Duodenal mucosa (tissue), 2 donors: ENCODE measurements at regions not wholly inside any gene's neighbourhood (a gene's known extent, or its start where the extent isn't known, plus 50 kb on each side); places are given as distances from the start of the nearest gene placed in this dataset.
"Not testable (repeated sequence)": the region's sequence is repeated elsewhere in the genome, so short reads cannot be mapped to it uniquely, and the experiment has no call there.

ENCODE experiments used
- H3K27ac ChIP-seq: one replicate; pipeline ENCODE4 v1.7.0; 2013; ENCODE audit warnings: low read depth, low read length
- H3K27me3 ChIP-seq, 2 donors: one replicate each; pipeline ENCODE4 v1.7.0; 2013; ENCODE audit warnings: low read length in 2 of 2, control low read depth in 1 of 2; ENCODE audit not compliant: insufficient read depth in 2 of 2, control insufficient read depth in 1 of 2
- H3K36me3 ChIP-seq, 2 donors: one replicate each; pipeline ENCODE4 v1.7.0; 2013; ENCODE audit warnings: low read length in 2 of 2, control low read depth in 1 of 2; ENCODE audit not compliant: insufficient read depth in 2 of 2, control insufficient read depth in 1 of 2
- H3K4me1 ChIP-seq, 2 donors: one replicate each; pipeline ENCODE4 v1.7.0; 2013; ENCODE audit warnings: low read length in 2 of 2, control low read depth in 1 of 2; ENCODE audit not compliant: insufficient read depth in 2 of 2, control insufficient read depth in 1 of 2
- H3K4me3 ChIP-seq, 2 donors: one replicate each; pipeline ENCODE4 v1.7.0; 2013; ENCODE audit warnings: low read length in 2 of 2, low read depth in 1 of 2
- H3K9ac ChIP-seq, 2 donors: one replicate each; pipeline ENCODE4 v1.7.0; 2013; ENCODE audit warnings: low read length in 2 of 2, low read depth in 1 of 2
- H3K9me3 ChIP-seq, 2 donors: one replicate each; pipeline ENCODE4 v1.7.0; 2013; ENCODE audit warnings: low read length in 2 of 2, control low read depth in 1 of 2; ENCODE audit not compliant: control insufficient read depth in 1 of 2

DNA sequence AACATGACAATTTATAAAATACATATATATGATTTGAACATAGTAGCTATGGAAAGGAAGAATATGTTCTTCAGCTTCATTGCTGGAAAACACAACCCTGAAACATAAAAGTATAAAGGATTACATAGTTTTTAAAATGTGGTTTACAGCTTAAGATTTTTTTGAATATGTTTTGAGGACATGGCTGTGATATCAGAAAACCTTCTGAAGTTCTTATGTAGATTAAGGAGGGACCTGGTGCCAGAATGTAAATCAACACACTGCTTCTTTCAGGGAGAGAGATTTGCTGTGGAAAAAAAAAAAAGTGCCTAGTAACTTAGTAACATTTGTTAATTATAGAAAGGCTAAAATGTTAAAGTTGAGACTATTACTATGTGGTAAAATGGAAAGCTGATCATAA, 1261.8 kb downstream of the ADGRL3 start:
- Histone ChIP-seq H3K9me3 (no peaks in the 10 kb centered on the region), H3K36me3 (no peaks in the 10 kb centered on the region)

DNA sequence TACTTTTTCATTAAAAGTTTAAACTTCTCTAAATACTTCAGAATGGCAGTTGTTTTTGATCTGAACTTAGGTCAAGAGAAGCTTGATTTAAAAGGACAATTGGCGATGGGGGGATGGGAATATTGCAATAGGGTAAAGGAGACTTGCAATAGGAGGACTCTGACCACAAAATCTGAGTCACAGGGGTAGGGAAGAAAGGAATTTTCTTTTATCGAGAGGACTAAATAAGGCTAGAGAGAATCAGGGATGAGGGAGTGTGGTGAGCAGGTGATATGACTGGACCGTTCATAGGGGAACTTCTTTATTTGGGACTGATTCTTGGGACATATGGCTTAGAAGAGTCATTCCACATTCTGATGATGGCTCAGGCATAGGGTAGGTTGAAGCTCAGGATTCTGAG, 1260.2 kb downstream of the ADGRL3 start:
- no peaks in the 10 kb centered on the region for H3K36me3 ChIP-seq
- H3K27me3 ChIP-seq, result no peaks in the 10 kb centered on the region
- no peaks in the 10 kb centered on the region for H3K9me3 ChIP-seq
- no peaks in the 10 kb centered on the region for H3K4me1 ChIP-seq
- no peak overlapping the region for H3K4me3 ChIP-seq
- no peak overlapping the region for H3K27ac ChIP-seq
- no peak overlapping the region for H3K9ac ChIP-seq

More for the DNA sequence above, 1261.8 kb downstream of the ADGRL3 start:
- no peaks in the 10 kb centered on the region for H3K4me1 ChIP-seq
- H3K27me3 ChIP-seq, result no peaks in the 10 kb centered on the region
- H3K4me3 ChIP-seq, result no peak overlapping the region
- H3K9ac ChIP-seq, result no peak overlapping the region
- no peak overlapping the region for H3K27ac ChIP-seq

DNA sequence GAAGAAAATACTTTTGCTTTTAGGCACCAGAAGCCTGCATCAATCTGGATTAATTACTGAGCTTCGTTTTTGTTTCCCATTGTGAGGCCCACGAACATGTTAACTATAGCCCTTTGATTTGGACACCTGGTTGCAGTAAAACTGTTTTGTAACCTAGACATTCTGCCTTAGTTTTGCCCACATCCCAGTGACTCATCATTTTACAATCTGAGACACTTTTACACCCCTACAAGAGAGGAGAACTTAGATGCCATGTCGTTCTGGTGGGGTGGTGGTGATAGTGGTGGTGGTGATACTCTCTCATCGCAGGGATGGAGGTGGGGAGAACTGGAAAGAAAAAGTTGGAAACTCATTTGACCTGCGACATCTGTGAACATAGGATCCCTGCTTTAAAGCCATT, 1257.2 kb downstream of the ADGRL3 start:
- Histone ChIP-seq H3K27ac (no peak overlapping the region), H3K36me3 (no peaks in the 10 kb centered on the region), H3K4me3 (no peak overlapping the region), H3K27me3 (no peaks in the 10 kb centered on the region), H3K9ac (no peak overlapping the region), H3K4me1 (no peaks in the 10 kb centered on the region), H3K9me3 (no peaks in the 10 kb centered on the region)

DNA sequence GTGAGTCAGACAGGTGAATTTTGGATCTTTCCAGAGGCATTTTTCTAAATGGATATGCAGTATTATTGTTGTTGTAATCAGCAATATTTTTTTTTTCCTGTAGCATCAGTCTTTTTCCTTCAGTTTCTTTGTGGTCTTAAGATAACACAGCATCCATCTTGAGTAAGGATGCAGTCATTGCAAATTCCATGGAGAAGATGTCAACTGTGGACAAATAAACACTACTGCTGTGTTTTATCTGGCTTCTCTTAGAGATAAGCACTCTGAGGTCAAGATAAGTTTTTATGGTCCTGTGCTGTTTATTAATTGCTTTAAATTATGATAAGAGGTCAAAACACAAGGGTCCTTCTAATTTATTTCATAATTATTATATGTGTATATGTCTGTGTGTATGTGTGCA, 1255.7 kb downstream of the ADGRL3 start:
- H3K27ac ChIP-seq, result no peak overlapping the region
- no peak overlapping the region for H3K9ac ChIP-seq
- no peaks in the 10 kb centered on the region for H3K9me3 ChIP-seq
- H3K4me3 ChIP-seq, result no peak overlapping the region
- no peaks in the 10 kb centered on the region for H3K27me3 ChIP-seq
- no peaks in the 10 kb centered on the region for H3K36me3 ChIP-seq
- H3K4me1 ChIP-seq, result no peaks in the 10 kb centered on the region

DNA sequence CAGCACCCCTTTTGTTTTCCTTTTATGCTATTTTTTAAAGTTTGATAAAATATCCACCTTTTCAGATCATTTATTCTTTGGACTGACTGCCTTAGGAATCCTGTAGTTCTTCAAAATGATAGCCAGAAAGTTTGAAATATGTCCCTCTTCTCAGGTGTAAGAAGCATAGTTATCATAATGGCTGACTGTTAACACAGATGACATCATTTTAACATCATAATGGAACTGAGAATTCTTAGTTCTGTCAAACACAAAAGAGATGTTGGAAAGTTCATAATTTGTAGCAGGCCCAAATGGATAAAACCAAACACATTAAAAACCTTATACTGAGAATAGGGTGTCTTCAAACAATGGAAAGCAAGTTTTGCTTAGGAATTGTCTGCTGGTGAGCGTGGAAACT, 1254.4 kb downstream of the ADGRL3 start:
- Histone ChIP-seq H3K27ac (no peak overlapping the region), H3K36me3 (no peaks in the 10 kb centered on the region), H3K27me3 (no peaks in the 10 kb centered on the region), H3K4me3 (no peak overlapping the region), H3K4me1 (no peaks in the 10 kb centered on the region), H3K9ac (no peak overlapping the region), H3K9me3 (no peaks in the 10 kb centered on the region)

DNA sequence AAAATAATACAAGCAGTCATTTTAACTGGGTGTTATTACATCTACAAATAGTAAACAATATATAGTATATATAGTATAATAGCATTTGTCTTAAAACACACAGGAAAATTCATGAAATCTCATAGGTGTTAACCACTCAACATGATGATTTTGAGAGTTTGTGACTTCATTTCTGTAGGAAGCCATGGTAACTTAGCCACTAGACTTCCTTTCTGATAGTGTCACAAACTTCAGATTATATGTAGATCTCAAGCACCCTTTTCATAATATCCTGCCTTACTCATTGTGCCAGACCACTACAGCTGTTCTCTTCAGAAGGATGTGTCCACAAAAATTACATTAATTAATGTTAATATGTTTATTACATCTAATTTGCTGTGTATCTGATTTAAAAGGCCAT, 1250.6 kb downstream of the ADGRL3 start:
- Histone ChIP-seq H3K9ac (no peak overlapping the region), H3K27me3 (no peaks in the 10 kb centered on the region), H3K9me3 (peaks cover 0 to under 1% of the 10 kb centered on the region in 2 donors), H3K27ac (no peak overlapping the region), H3K36me3 (no peaks in the 10 kb centered on the region), H3K4me1 (no peaks in the 10 kb centered on the region), H3K4me3 (no peak overlapping the region)

DNA sequence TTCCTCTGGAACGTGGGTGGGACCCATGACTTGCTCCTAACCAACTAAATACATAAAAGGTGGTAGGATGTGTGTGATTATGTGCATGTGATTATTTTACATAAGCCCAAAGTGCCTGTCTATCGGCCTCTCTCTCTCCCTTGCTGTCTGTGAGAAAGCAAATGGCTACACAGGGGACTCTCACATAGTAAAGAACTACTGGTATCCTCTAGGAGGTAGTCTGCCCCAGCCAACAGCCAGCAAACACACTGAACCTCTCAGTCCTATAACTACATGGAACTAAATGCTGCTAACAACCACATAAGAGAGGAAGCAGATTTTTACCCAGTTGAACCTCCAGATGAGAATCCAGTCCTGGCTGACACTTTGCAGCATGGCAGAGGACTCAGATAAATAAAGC, 1249.4 kb downstream of the ADGRL3 start:
- no peaks in the 10 kb centered on the region for H3K36me3 ChIP-seq
- no peak overlapping the region for H3K4me3 ChIP-seq
- H3K9ac ChIP-seq, result no peak overlapping the region
- H3K27ac ChIP-seq, result no peak overlapping the region
- no peaks in the 10 kb centered on the region for H3K27me3 ChIP-seq
- peaks cover 0 to 5% of the 10 kb centered on the region in 2 donors for H3K9me3 ChIP-seq
- H3K4me1 ChIP-seq, result no peaks in the 10 kb centered on the region

DNA sequence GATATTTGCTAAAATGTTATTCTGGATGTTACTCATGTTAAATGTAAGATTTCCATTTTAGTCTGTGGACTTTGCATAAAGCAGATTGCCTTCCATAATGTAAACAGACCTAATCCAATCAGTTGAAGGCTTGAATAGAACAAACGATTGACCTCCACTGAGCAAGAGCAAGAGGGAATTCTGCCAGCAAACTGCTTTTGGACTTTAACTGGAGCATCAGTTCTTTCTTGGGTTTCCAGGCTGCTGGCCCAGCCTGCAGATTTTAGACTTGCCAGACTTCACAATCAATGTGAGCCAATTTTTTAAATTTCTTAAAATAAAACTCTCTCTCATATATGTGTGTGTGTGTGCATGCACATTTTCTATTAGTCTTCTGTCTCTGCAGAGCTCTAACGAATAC, 1248.8 kb downstream of the ADGRL3 start:
- Histone ChIP-seq H3K4me1 (no peaks in the 10 kb centered on the region), H3K36me3 (no peaks in the 10 kb centered on the region), H3K27ac (no peak overlapping the region), H3K27me3 (no peaks in the 10 kb centered on the region), H3K9me3 (peaks cover 0 to 5% of the 10 kb centered on the region in 2 donors), H3K4me3 (no peak overlapping the region), H3K9ac (no peak overlapping the region)

DNA sequence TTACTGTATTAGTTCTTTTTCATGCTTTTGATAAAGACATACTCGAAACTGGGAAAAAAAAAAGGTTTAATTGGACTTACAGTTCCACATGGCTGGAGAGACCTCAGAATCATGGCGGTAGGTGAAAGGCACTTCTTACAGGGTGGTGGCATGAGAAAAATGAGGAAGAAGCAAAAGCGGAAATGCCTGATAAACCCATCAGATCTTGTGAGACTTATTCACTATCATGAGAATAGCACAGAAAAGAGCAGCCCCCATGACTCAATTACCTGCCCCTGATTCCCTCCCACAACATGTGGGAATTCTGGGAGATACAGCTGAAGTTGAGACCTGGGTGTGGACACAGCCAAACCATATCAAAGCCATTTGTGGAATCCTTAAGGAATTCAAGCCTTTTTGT, 1238.9 kb downstream of the ADGRL3 start:
- H3K4me1 ChIP-seq, result no peaks in the 10 kb centered on the region
- no peaks in the 10 kb centered on the region for H3K27me3 ChIP-seq
- H3K27ac ChIP-seq, result no peak overlapping the region
- peaks cover 2% of the 10 kb centered on the region in 2 donors for H3K9me3 ChIP-seq
- no peak overlapping the region for H3K4me3 ChIP-seq
- H3K36me3 ChIP-seq, result no peaks in the 10 kb centered on the region
- H3K9ac ChIP-seq, result no peak overlapping the region

DNA sequence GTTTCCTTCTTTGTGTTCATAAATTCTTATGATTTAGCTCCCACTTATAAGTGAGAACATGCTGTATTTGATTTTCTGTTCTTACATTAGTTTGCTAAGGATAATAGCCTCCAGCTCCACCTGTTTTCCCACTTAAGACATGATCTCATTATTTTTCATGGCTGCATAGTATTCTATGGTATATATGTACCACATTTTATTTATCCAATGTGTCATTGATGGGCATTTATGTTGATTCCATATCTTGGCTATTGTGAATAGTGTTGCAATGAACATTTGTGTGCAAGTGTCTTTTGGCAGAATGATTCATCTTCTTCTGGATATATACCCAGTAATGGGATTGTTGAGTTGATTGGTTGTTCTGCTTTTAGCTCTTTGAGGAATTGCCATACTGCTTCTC, 1234.8 kb downstream of the ADGRL3 start:
- Histone ChIP-seq H3K27ac (no peak overlapping the region), H3K36me3 (no peaks in the 10 kb centered on the region), H3K27me3 (no peaks in the 10 kb centered on the region), H3K9ac (no peak overlapping the region), H3K4me3 (no peak overlapping the region), H3K4me1 (no peaks in the 10 kb centered on the region), H3K9me3 (peaks cover 0 to 2% of the 10 kb centered on the region in 2 donors)

DNA sequence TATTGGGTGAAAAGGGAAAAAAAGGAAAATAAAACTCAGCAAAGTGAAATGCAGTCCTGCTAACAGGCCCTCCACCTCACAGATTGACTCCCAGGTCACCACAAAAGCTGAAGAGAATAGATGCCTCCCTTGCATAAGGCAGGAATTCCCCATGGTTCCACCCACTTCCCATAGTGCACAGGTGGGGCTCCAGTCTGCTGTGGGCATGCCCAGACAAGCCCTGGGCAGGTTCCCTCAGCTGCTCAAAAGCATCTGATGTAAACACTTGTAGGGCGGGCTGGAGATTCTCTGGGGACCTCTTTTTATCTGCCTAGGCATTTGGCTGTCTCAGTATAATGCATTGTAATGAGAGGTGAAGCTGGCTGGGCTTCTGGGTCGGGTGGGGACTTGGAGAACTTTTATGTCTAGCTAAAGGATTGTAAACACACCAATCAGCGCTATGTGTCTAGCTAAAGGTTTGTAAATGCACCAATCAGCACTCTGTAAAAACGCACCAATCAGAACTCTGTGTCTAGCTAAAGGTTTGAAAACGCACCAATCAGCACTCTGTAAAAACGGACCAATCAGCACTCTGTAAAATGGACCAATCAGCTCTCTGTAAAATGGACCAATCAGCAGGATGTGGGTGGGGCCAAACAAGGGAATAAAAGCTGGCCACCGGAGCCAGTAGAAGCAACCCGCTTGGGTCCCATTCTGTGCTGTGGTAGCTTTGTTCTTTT, 1231.5 kb downstream of the ADGRL3 start:
- H3K4me1 ChIP-seq, H3K36me3 ChIP-seq, H3K4me3 ChIP-seq, H3K9ac ChIP-seq, H3K27ac ChIP-seq, H3K27me3 ChIP-seq, H3K9me3 ChIP-seq: not testable (repeated sequence)
